Upper lobe of right lung (tissue), 1 donor: ENCODE measurements at regions not wholly inside any gene's neighbourhood (a gene's known extent, or its start where the extent isn't known, plus 50 kb on each side); places are given as distances from the start of the nearest gene placed in this dataset.

Experiments used
- ATAC-seq: fragments of 200-7000 bp; cut with Tn5 transposase; one replicate; pipeline ENCODE4 v1.9.1; 2020; ENCODE audit warnings: mild to moderate bottlenecking, moderate library complexity
- DNase-seq: peaks from one replicate; pipeline ENCODE4 v3.0.0-alpha.2; 2020
- H3K27ac ChIP-seq: fragments of 200-600 bp; one replicate; pipeline ENCODE4 v1.8.0; 2022
- H3K27me3 ChIP-seq: fragments of 200-600 bp; one replicate; pipeline ENCODE4 v1.8.0; 2022; ENCODE audit warnings: mild to moderate bottlenecking
- H3K36me3 ChIP-seq: fragments of 200-600 bp; one replicate; pipeline ENCODE4 v1.8.0; 2022
- H3K4me1 ChIP-seq: fragments of 200-600 bp; one replicate; pipeline ENCODE4 v1.8.0; 2022
- H3K4me3 ChIP-seq: fragments of 200-600 bp; one replicate; pipeline ENCODE4 v1.8.0; 2022; ENCODE audit warnings: mild to moderate bottlenecking
- H3K9me3 ChIP-seq: fragments of 200-600 bp; one replicate; pipeline ENCODE4 v1.8.0; 2022
- intact Hi-C: fragments of 100-400 bp; cut with DNase I; formaldehyde crosslinking; loops from one replicate; pipeline ENCODE4 v1.11.0; 2022
- TF ChIP-seq, protein P1 (sequence below): fragments of 200-600 bp; IDR thresholded peaks from one replicate; pipeline ENCODE4 v1.8.0; 2022; ENCODE audit warnings: antibody characterized with exemption
- donor health status: DM: no; HTN: yes; CAD: no; lungs with severe emphysema.

DNA sequence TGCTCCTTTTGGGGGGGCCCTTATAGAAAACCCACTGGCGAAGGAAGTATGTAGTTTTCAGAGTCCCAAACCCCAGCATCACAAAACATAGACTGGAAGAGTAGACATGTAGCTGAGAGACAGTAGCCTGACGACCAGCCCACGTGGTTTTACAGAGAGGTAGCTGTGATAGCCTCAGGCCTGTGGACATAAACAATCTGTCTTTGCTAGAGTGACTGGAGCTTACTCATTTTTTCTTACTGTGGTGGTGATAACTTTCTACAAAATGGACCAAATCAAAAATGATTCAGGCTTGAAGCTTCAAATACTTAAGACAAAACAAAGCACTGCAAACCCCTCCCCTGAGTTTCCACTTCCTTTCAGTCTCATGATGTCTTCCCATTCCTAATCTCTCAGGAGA, 497.0 kb downstream of the RWDD3 start:
- Histone ChIP-seq H3K27ac (no peak overlapping the region), H3K36me3 (no peaks in the 10 kb centered on the region), H3K4me3 (no peak overlapping the region), H3K4me1 (no peaks in the 10 kb centered on the region), H3K27me3 (no peaks in the 10 kb centered on the region), H3K9me3 (no peaks in the 10 kb centered on the region)
- DNase-seq (no peak), ATAC-seq (no peak)
- intact Hi-C loops: no loop called here
- TF ChIP-seq, protein P1, sequence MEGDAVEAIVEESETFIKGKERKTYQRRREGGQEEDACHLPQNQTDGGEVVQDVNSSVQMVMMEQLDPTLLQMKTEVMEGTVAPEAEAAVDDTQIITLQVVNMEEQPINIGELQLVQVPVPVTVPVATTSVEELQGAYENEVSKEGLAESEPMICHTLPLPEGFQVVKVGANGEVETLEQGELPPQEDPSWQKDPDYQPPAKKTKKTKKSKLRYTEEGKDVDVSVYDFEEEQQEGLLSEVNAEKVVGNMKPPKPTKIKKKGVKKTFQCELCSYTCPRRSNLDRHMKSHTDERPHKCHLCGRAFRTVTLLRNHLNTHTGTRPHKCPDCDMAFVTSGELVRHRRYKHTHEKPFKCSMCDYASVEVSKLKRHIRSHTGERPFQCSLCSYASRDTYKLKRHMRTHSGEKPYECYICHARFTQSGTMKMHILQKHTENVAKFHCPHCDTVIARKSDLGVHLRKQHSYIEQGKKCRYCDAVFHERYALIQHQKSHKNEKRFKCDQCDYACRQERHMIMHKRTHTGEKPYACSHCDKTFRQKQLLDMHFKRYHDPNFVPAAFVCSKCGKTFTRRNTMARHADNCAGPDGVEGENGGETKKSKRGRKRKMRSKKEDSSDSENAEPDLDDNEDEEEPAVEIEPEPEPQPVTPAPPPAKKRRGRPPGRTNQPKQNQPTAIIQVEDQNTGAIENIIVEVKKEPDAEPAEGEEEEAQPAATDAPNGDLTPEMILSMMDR: no peak

DNA sequence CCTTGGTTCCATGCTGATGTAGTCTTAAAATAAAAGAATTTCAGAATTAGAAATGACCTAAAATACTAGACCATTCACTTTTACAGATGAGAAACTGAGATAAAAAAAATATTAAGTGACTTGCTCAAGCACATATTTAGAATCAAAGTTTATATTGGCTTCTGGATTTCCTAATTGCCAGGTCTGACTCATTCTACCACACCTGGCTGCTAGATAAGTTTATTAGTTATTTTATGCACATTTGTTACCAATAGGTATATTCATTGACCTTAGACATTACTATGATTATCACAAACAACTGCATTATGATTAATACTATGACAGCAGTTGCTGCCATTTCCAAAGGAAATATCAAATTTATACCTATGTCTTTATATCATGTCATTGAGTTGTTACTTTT, 497.5 kb downstream of the RWDD3 start:
- no peaks in the 10 kb centered on the region for H3K36me3 ChIP-seq
- DNase-seq (no peak), ATAC-seq (no peak)
- H3K27ac ChIP-seq: no peak overlapping the region
- no peaks in the 10 kb centered on the region for H3K27me3 ChIP-seq
- no peak overlapping the region for H3K4me3 ChIP-seq
- intact Hi-C loops: no loop called here
- H3K4me1 ChIP-seq: no peaks in the 10 kb centered on the region
- TF ChIP-seq, protein P1: no peak
- H3K9me3 ChIP-seq: no peaks in the 10 kb centered on the region

DNA sequence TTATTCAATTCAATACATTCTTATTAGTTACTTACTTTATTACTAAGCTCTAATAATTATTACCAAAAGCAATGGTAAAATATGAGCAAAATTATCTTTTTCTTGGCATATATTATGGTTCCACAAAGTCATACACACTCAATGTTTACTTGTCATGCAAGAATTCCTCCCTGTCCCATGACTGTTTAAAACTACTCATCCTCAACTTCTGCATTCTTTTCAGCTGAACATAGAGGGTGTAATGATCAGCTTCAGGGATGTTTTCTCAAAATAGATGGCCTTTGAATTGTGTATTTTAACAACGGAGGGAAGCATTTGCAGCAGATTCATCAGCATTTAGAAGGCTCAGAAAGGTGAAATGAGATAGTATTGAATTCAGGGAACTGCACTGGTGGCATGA, 499.0 kb downstream of the RWDD3 start:
- ATAC-seq (no peak), DNase-seq (no peak)
- Histone ChIP-seq H3K27ac (no peak overlapping the region), H3K9me3 (no peaks in the 10 kb centered on the region), H3K4me3 (no peak overlapping the region), H3K27me3 (no peaks in the 10 kb centered on the region), H3K36me3 (no peaks in the 10 kb centered on the region), H3K4me1 (no peaks in the 10 kb centered on the region)
- TF ChIP-seq, protein P1: no peak
- intact Hi-C loops: no loop called here

DNA sequence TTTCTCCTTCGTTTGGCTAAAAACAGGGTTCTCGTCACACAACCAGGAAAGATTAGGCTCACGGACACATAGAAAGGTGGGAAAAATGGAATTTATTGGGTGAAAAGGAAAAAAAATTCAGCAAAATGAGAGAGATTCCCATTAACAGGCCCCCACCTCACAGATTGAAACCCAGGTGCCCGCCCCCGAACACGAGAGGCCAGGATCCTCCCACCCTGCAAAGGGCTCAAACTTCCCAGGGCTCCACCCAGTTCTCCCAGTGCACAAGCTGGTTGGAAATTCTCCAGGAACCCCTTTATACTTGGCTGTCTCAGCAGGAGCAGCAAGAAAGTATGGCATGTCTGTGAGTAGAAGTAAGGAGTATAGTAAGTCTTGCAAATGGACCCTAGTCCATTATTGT, 499.7 kb downstream of the RWDD3 start:
- intact Hi-C loops: no loop called here
- Histone ChIP-seq H3K4me1 (no peaks in the 10 kb centered on the region), H3K36me3 (no peaks in the 10 kb centered on the region), H3K4me3 (no peak overlapping the region), H3K27me3 (no peaks in the 10 kb centered on the region), H3K27ac (no peak overlapping the region), H3K9me3 (no peaks in the 10 kb centered on the region)
- ATAC-seq: no peak
- TF ChIP-seq, protein P1: no peak
- DNase-seq: no peak

DNA sequence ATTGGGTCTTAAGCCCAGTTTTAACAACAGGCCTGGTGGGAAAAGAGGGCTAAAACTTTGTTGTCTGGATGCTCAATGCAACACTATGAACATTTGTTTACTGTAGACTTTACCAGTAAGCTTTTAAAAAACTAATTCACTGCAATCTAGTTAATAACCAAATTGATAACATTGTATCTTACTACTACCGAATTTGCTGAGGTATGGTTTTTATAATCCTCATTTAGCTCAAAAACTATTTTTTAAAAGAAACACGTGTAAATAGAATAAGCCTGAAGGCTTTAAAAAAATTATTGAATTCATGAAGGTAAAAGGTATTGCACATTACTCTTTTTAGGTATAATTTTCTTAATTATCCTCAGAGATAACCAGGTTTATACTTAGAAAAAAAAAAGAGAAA, 500.6 kb downstream of the RWDD3 start:
- intact Hi-C loops: no loop called here
- TF ChIP-seq, protein P1: no peak
- no peak for ATAC-seq

DNA sequence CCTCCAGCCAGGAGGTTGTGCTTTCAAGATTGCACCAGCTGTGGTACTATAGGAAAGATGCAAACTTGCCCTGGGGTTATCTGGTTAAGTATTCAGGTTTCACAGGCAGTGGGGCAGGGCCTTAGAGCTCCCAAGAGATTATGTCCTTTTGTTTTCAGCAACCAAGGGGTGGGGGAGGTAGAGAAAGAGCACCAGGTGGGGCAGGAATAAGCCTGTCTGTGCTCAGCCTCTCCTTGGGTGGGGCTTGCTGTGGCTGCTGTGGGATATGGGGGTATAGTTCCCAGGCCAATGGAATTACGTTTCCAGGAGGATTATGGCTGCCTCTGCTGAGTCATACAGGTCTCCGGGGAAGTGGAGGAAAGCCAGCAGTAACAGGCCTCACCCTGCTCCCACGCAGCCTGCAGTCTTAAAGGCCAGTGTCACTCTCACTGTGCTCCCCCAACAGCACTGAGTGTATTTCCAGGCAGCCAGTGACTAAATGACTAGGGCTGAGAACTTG, 508.6 kb downstream of the RWDD3 start:
- Histone ChIP-seq H3K4me1 (no peaks in the 10 kb centered on the region), H3K27ac (no peak overlapping the region), H3K9me3 (no peaks in the 10 kb centered on the region), H3K4me3 (no peak overlapping the region), H3K36me3 (no peaks in the 10 kb centered on the region), H3K27me3 (no peaks in the 10 kb centered on the region)
- intact Hi-C loops: no loop called here
- ATAC-seq (no peak), DNase-seq (no peak)
- TF ChIP-seq, protein P1: no peak

More for the DNA sequence above, 500.6 kb downstream of the RWDD3 start:
- no peak overlapping the region for H3K27ac ChIP-seq
- H3K9me3 ChIP-seq: no peaks in the 10 kb centered on the region
- DNase-seq: no peak
- H3K4me1 ChIP-seq: no peaks in the 10 kb centered on the region
- H3K36me3 ChIP-seq: no peaks in the 10 kb centered on the region
- no peaks in the 10 kb centered on the region for H3K27me3 ChIP-seq
- no peak overlapping the region for H3K4me3 ChIP-seq
